K562 (cell line): ENCODE measurements at regions not wholly inside any gene's neighbourhood (a gene's known extent, or its start where the extent isn't known, plus 50 kb on each side); places are given as distances from the start of the nearest gene placed in this dataset.
A peak's percentile ranks its signal among the peaks of the same experiment; 100 is the strongest.

Experiments used
- E2F3 ChIP-seq: fragments of 250-450 bp; sonication (Bioruptor Pico); IDR thresholded peaks from 2 replicates; pipeline ENCODE4 v1.4.0; 2020; ENCODE audit warnings: mild to moderate bottlenecking
- EGR1 ChIP-seq: fragments of 450-650 bp; conservative IDR thresholded peaks from 2 replicates; pipeline ENCODE4 v1.6.1; 2017; ENCODE audit warnings: mild to moderate bottlenecking
- GABPB1 ChIP-seq: sonication (generic); formaldehyde crosslinking; IDR thresholded peaks from 2 replicates; pipeline ENCODE4 v1.8.0; 2022; ENCODE audit warnings: mild to moderate bottlenecking, missing genetic modification reagents
- HDAC1 ChIP-seq, 2 experiments: fragments of 450-650 bp; IDR thresholded peaks; 2 replicates each; pipeline ENCODE4 v1.6.1; 2016 to 2017; ENCODE audit warnings: inconsistent platforms in 1 of 2, mild to moderate bottlenecking in 1 of 2, moderate library complexity in 1 of 2
- HOMEZ ChIP-seq: fragments of 250-450 bp; sonication (Bioruptor Pico); IDR thresholded peaks from 2 replicates; pipeline ENCODE4 v1.4.0; 2020; ENCODE audit warnings: mild to moderate bottlenecking, moderate library complexity
- L3MBTL2 ChIP-seq: fragments of 450-650 bp; IDR thresholded peaks from 2 replicates; pipeline ENCODE4 v1.6.1; 2016; ENCODE audit warnings: mild to moderate bottlenecking, moderate library complexity
- MCM5 ChIP-seq: fragments of 450-650 bp; IDR thresholded peaks from 2 replicates; pipeline ENCODE4 v1.6.1; 2016; ENCODE audit warnings: low read depth
- PHF8 ChIP-seq: fragments of 200-600 bp; sonication (generic); IDR thresholded peaks from 2 replicates; pipeline ENCODE4 v1.6.1; 2012; ENCODE audit warnings: mixed run types, mild to moderate bottlenecking, inconsistent platforms, low read length, moderate library complexity, borderline replicate concordance
- THRB ChIP-seq: fragments of 450-650 bp; formaldehyde crosslinking; conservative IDR thresholded peaks from 2 replicates; pipeline ENCODE4 v1.4.0; 2022; ENCODE audit warnings: mild to moderate bottlenecking, missing genetic modification characterization
- ZFPM2 ChIP-seq: fragments of 250-450 bp; sonication (Bioruptor Pico); IDR thresholded peaks from 2 replicates; pipeline ENCODE4 v1.5.1; 2022; ENCODE audit warnings: mild to moderate bottlenecking
- ZNF699 ChIP-seq: fragments of 250-450 bp; sonication (Bioruptor Pico); IDR thresholded peaks from 2 replicates; pipeline ENCODE4 v1.8.0; 2021; ENCODE audit warnings: mild to moderate bottlenecking, moderate library complexity; ENCODE audit not compliant: insufficient replicate concordance
- ZSCAN32 ChIP-seq: fragments of 450-650 bp; formaldehyde crosslinking; IDR thresholded peaks from 2 replicates; pipeline ENCODE4 v1.4.0; 2020; ENCODE audit warnings: mild to moderate bottlenecking, moderate library complexity
- TF ChIP-seq, protein P1 (sequence below): sonication (generic); formaldehyde crosslinking; IDR thresholded peaks from 2 replicates; pipeline ENCODE4 v1.8.0; 2023; ENCODE audit warnings: missing genetic modification reagents, mild to moderate bottlenecking, borderline replicate concordance
- TF ChIP-seq, protein P2 (sequence below): sonication (generic); formaldehyde crosslinking; IDR thresholded peaks from 2 replicates; pipeline ENCODE4 v1.8.0; 2022; ENCODE audit warnings: mild to moderate bottlenecking, missing genetic modification reagents

DNA sequence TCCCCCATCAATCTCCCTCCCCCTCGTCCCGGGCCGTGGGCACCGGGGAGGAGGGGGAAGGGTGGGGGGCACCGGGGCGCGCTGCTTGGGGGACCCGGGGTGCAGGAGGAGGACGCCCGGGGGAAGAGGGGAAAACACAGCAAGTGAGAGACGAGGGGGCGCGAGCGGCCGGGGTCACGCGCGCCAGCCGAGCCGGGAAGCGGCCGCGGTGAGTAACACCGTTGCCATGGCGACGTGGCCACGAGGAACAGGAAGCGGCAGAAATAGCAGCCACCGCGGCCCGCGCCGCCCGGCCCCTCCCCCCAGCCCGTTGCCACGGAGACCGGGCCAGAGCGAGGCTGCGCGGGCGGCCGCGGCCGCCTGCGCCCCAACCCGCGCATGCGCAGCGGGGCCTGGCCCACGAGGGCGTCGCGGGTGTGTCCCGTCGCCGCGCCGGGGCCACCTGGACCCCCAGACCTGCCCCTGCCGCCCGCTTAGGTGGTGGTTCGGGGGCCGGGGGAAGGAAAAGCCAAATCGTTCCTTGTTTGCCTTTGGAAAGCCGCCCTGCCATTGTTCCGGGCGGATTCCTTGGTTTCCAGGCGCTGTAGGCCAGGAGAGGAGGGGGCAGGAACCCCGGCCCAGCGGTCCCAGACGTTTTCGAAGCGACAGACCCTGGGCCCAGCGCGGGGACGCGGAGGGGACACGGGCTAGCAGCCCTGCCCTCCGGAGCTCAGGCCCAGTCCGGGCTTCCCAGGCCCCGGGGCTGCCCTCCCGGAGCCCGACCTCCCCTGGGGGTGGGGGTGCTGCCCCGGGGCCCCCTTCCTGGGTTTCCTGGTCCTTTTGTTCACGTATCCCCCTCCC is 207.1 kb downstream of the C9orf50 start (continued):
- TF ChIP-seq, protein P1, sequence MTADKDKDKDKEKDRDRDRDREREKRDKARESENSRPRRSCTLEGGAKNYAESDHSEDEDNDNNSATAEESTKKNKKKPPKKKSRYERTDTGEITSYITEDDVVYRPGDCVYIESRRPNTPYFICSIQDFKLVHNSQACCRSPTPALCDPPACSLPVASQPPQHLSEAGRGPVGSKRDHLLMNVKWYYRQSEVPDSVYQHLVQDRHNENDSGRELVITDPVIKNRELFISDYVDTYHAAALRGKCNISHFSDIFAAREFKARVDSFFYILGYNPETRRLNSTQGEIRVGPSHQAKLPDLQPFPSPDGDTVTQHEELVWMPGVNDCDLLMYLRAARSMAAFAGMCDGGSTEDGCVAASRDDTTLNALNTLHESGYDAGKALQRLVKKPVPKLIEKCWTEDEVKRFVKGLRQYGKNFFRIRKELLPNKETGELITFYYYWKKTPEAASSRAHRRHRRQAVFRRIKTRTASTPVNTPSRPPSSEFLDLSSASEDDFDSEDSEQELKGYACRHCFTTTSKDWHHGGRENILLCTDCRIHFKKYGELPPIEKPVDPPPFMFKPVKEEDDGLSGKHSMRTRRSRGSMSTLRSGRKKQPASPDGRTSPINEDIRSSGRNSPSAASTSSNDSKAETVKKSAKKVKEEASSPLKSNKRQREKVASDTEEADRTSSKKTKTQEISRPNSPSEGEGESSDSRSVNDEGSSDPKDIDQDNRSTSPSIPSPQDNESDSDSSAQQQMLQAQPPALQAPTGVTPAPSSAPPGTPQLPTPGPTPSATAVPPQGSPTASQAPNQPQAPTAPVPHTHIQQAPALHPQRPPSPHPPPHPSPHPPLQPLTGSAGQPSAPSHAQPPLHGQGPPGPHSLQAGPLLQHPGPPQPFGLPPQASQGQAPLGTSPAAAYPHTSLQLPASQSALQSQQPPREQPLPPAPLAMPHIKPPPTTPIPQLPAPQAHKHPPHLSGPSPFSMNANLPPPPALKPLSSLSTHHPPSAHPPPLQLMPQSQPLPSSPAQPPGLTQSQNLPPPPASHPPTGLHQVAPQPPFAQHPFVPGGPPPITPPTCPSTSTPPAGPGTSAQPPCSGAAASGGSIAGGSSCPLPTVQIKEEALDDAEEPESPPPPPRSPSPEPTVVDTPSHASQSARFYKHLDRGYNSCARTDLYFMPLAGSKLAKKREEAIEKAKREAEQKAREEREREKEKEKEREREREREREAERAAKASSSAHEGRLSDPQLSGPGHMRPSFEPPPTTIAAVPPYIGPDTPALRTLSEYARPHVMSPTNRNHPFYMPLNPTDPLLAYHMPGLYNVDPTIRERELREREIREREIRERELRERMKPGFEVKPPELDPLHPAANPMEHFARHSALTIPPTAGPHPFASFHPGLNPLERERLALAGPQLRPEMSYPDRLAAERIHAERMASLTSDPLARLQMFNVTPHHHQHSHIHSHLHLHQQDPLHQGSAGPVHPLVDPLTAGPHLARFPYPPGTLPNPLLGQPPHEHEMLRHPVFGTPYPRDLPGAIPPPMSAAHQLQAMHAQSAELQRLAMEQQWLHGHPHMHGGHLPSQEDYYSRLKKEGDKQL, result no peak
- TF ChIP-seq PHF8 (peak; percentile 67; the same call in 1 of the 2 replicates), L3MBTL2 (peak; percentile 90), GABPB1 (peak; percentile 61; the same call in 1 of the 2 replicates), HDAC1 (IDR thresholded peaks at IDR 0.05) (peak in 1 of 2 experiments; percentile 41; a peak in 2 of 4 replicates), THRB (CRISPR knock-in tag) (peak; percentile 45; the same call in 1 of the 2 replicates), ZNF699 (CRISPR knock-in tag) (no peak), ZSCAN32 (CRISPR knock-in tag) (0 out of 2 replicates have a peak, but pooled peaks have one; percentile 31), EGR1 (peak; percentile 49), MCM5 (no peak), ZFPM2 (CRISPR knock-in tag) (no peak), HOMEZ (CRISPR knock-in tag) (0 out of 2 replicates have a peak, but pooled peaks have one; percentile 32), E2F3 (0 out of 2 replicates have a peak, but pooled peaks have one; percentile 24)
- TF ChIP-seq, protein P2, sequence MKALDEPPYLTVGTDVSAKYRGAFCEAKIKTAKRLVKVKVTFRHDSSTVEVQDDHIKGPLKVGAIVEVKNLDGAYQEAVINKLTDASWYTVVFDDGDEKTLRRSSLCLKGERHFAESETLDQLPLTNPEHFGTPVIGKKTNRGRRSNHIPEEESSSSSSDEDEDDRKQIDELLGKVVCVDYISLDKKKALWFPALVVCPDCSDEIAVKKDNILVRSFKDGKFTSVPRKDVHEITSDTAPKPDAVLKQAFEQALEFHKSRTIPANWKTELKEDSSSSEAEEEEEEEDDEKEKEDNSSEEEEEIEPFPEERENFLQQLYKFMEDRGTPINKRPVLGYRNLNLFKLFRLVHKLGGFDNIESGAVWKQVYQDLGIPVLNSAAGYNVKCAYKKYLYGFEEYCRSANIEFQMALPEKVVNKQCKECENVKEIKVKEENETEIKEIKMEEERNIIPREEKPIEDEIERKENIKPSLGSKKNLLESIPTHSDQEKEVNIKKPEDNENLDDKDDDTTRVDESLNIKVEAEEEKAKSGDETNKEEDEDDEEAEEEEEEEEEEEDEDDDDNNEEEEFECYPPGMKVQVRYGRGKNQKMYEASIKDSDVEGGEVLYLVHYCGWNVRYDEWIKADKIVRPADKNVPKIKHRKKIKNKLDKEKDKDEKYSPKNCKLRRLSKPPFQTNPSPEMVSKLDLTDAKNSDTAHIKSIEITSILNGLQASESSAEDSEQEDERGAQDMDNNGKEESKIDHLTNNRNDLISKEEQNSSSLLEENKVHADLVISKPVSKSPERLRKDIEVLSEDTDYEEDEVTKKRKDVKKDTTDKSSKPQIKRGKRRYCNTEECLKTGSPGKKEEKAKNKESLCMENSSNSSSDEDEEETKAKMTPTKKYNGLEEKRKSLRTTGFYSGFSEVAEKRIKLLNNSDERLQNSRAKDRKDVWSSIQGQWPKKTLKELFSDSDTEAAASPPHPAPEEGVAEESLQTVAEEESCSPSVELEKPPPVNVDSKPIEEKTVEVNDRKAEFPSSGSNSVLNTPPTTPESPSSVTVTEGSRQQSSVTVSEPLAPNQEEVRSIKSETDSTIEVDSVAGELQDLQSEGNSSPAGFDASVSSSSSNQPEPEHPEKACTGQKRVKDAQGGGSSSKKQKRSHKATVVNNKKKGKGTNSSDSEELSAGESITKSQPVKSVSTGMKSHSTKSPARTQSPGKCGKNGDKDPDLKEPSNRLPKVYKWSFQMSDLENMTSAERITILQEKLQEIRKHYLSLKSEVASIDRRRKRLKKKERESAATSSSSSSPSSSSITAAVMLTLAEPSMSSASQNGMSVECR (CRISPR knock-in tag), result 0 out of 2 replicates have a peak, but pooled peaks have one; percentile 48
